GM23338 (cell line): ENCODE measurements at regions not wholly inside any gene's neighbourhood (a gene's known extent, or its start where the extent isn't known, plus 50 kb on each side); places are given as distances from the start of the nearest gene placed in this dataset.
A peak's percentile ranks its signal among the peaks of the same experiment; 100 is the strongest.

Experiments used
- ATAC-seq: fragments of 200-7000 bp; cut with Tn5 transposase; 3 replicates; pipeline ENCODE4 v1.9.1; 2020
- DNase-seq: peaks from one replicate; pipeline ENCODE4 v3.0.0-alpha.2; 2015; ENCODE audit warnings: low spot score
- H2AFZ ChIP-seq: fragments of 200-600 bp; sonication (generic); 2 replicates; pipeline ENCODE4 v1.8.0; 2016; ENCODE audit warnings: antibody characterized with exemption, mild to moderate bottlenecking, moderate library complexity
- H3F3A ChIP-seq: fragments of 200-600 bp; sonication (generic); replicated peaks from 2 replicates; pipeline ENCODE4 v1.8.0; 2017; ENCODE audit warnings: antibody characterized with exemption, mixed run types, low read depth
- H3K27ac ChIP-seq: fragments of 200-600 bp; sonication (generic); 2 replicates; pipeline ENCODE4 v1.6.1; 2016; ENCODE audit warnings: low read depth
- H3K27me3 ChIP-seq: fragments of 200-600 bp; sonication (generic); 2 replicates; pipeline ENCODE4 v1.8.0; 2016; ENCODE audit warnings: mild to moderate bottlenecking, mixed run types, moderate library complexity; ENCODE audit not compliant: insufficient read depth
- H3K36me3 ChIP-seq: fragments of 200-600 bp; sonication (generic); 2 replicates; pipeline ENCODE4 v1.8.0; 2016; ENCODE audit warnings: mild to moderate bottlenecking; ENCODE audit not compliant: insufficient read depth
- H3K4me1 ChIP-seq: fragments of 200-600 bp; sonication (generic); 2 replicates; pipeline ENCODE4 v1.8.0; 2016; ENCODE audit warnings: mild to moderate bottlenecking, moderate library complexity; ENCODE audit not compliant: insufficient read depth
- H3K4me2 ChIP-seq: fragments of 200-600 bp; sonication (generic); 2 replicates; pipeline ENCODE4 v1.7.1; 2017; ENCODE audit warnings: mixed run types
- H3K4me3 ChIP-seq: fragments of 200-600 bp; sonication (generic); 2 replicates; pipeline ENCODE4 v1.6.1; 2016; ENCODE audit warnings: mixed run types
- H3K79me2 ChIP-seq: fragments of 200-600 bp; sonication (generic); replicated peaks from 2 replicates; pipeline ENCODE4 v1.8.0; 2017; ENCODE audit warnings: mild to moderate bottlenecking; ENCODE audit not compliant: insufficient read depth
- H3K9me2 ChIP-seq: fragments of 200-600 bp; sonication (generic); 2 replicates; pipeline ENCODE4 v1.8.0; 2017; ENCODE audit not compliant: insufficient read depth
- H4K20me1 ChIP-seq: fragments of 200-600 bp; sonication (generic); replicated peaks from 2 replicates; pipeline ENCODE4 v1.8.0; 2017; ENCODE audit warnings: mild to moderate bottlenecking; ENCODE audit not compliant: insufficient read depth
- H3K27ac Mint-ChIP-seq: 2 replicates; pipeline ENCODE4 v1.8.0; 2020; ENCODE audit warnings: inconsistent platforms, mild to moderate bottlenecking, moderate library complexity, mixed read lengths
- H3K27me3 Mint-ChIP-seq: 3 replicates; pipeline ENCODE4 v1.8.0; 2022; ENCODE audit warnings: low read depth, mild to moderate bottlenecking, moderate library complexity, mixed read lengths, inconsistent platforms; ENCODE audit not compliant: insufficient read depth, poor library complexity
- H3K36me3 Mint-ChIP-seq: 3 replicates; pipeline ENCODE4 v1.8.0; 2021; ENCODE audit warnings: low read depth, mild to moderate bottlenecking, inconsistent platforms, moderate library complexity, mixed read lengths
- H3K4me1 Mint-ChIP-seq: 3 replicates; pipeline ENCODE4 v1.8.0; 2020; ENCODE audit warnings: mild to moderate bottlenecking, inconsistent platforms, mixed read lengths
- H3K4me3 Mint-ChIP-seq: 3 replicates; pipeline ENCODE4 v1.8.0; 2021; ENCODE audit warnings: moderate library complexity, mild to moderate bottlenecking, inconsistent platforms, mixed read lengths
- H3K9me3 Mint-ChIP-seq: 3 replicates; pipeline ENCODE4 v1.8.0; 2020; ENCODE audit warnings: moderate library complexity, mild to moderate bottlenecking, inconsistent platforms, mixed read lengths
- CREB1 ChIP-seq: fragments of 250-450 bp; sonication (Bioruptor Pico); IDR thresholded peaks from 2 replicates; pipeline ENCODE4 v1.5.0; 2020; ENCODE audit warnings: low read depth, mild to moderate bottlenecking, moderate library complexity
- ETS1 ChIP-seq: IDR thresholded peaks from 2 replicates; pipeline ENCODE4 v1.6.1; 2016; ENCODE audit warnings: antibody characterized with exemption
- EZH2 ChIP-seq: fragments of 200-600 bp; sonication (generic); IDR thresholded peaks from one replicate; pipeline ENCODE4 v1.8.0; 2017; ENCODE audit warnings: antibody characterized with exemption, mild to moderate bottlenecking, low read depth; ENCODE audit not compliant: unreplicated experiment
- EZH2phosphoT487 ChIP-seq: fragments of 200-600 bp; sonication (generic); IDR thresholded peaks from one replicate; pipeline ENCODE4 v1.8.1; 2018; ENCODE audit warnings: antibody characterized with exemption; ENCODE audit not compliant: unreplicated experiment
- NANOG ChIP-seq: IDR thresholded peaks from 2 replicates; pipeline ENCODE4 v1.6.1; 2016; ENCODE audit warnings: antibody characterized with exemption, borderline replicate concordance
- POLR2AphosphoS5 ChIP-seq: IDR thresholded peaks from 2 replicates; pipeline ENCODE4 v1.6.1; 2016; ENCODE audit warnings: antibody characterized with exemption, low read depth
- STAT1 ChIP-seq: IDR thresholded peaks from one replicate; pipeline ENCODE4 v1.6.1; 2016; ENCODE audit warnings: antibody characterized with exemption; ENCODE audit not compliant: unreplicated experiment
- ZNF114 ChIP-seq: fragments of 250-450 bp; sonication (Bioruptor Pico); IDR thresholded peaks from 2 replicates; pipeline ENCODE4 v1.5.0; 2020; ENCODE audit warnings: mild to moderate bottlenecking, moderate library complexity
- ZNF331 ChIP-seq: fragments of 250-450 bp; sonication (Bioruptor Pico); IDR thresholded peaks from 2 replicates; pipeline ENCODE4 v1.5.0; 2020; ENCODE audit warnings: low read depth, mild to moderate bottlenecking, moderate library complexity
- TF ChIP-seq, protein P1 (sequence below): fragments of 250-450 bp; sonication (Bioruptor Pico); IDR thresholded peaks from 2 replicates; pipeline ENCODE4 v1.5.0; 2020; ENCODE audit warnings: mild to moderate bottlenecking, moderate library complexity
- TF ChIP-seq, protein P2 (sequence below): IDR thresholded peaks from one replicate; pipeline ENCODE4 v1.6.1; 2018; ENCODE audit warnings: antibody characterized with exemption; ENCODE audit not compliant: unreplicated experiment
- TF ChIP-seq, protein P3 (sequence below), 2 experiments: fragments of 200-600 bp in 1 of 2; sonication (generic) in 1 of 2; conservative IDR thresholded peaks; 2 replicates each; pipeline versions ENCODE4 v1.5.1 to v1.6.1; 2016 to 2017; ENCODE audit warnings: antibody characterized with exemption in 2 of 2, low read depth in 2 of 2, mild to moderate bottlenecking in 2 of 2, moderate library complexity in 1 of 2

DNA sequence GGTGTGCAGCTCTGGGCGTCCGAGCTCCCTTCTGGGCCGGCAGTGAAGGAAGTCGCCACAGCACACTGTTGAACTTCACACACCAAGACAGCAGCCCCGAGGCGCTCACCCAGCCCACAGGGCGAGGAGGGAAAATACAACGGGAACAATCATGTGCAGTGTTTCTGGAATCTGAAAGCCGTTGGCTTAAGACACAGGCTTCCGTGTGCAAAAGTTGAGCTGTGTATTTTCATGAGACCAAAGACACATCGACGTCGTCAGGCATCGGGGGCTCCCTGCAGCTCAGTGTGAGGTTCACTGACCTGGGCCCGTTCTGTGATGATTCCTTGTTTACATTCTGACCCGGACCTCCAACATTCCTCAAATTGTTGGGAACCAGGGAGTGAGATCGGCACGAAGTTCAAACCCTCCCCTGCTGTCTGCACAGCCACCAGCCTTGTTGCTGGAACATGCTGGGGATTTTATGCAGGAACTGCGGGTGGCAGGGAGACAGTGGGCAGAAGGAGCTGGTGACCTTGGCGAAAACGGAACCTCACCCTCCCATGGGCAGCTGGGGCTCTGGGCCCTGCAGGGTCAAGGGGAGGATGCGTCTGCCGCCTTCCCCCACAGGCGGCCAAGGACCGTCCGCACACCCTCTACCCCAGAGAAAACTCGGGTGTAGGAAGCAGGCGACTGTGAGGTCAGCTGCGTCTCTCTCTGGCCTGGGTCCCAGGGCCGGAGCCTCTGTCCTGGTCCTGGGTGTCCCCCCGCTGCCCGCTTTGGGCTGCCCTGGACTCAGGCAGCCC lies 72.2 kb downstream of the METRNL start:
- ATAC-seq (peak; percentile 69), DNase-seq (peak; percentile 69)
- Histone ChIP-seq H3K4me2 (no peak overlapping the region), H3K4me3 (no peak overlapping the region), H3F3A (no peaks in the 10 kb centered on the region), H3K27ac (no peak overlapping the region), H3K36me3 (no peaks in the 10 kb centered on the region), H3K27me3 (no peaks in the 10 kb centered on the region), H3K9me2 (no peaks in the 10 kb centered on the region), H3K79me2 (no peaks in the 10 kb centered on the region), H3K4me1 (peaks cover 8% of the 10 kb centered on the region; the same call in 1 of the 2 replicates), H2AFZ (peak overlapping the region; percentile 69; the same call in 1 of the 2 replicates), H4K20me1 (no peaks in the 10 kb centered on the region)
- Mint-ChIP-seq H3K27ac (peak overlapping the region; percentile 9; the same call in 1 of the 2 replicates), H3K36me3 (no peaks in the 10 kb centered on the region; the same call in 2 of the 3 replicates), H3K4me3 (no peak overlapping the region; the same call in 2 of the 3 replicates), H3K9me3 (peaks cover 3% of the 10 kb centered on the region; the same call in 2 of the 3 replicates), H3K27me3 (peaks cover 7% of the 10 kb centered on the region), H3K4me1 (peaks cover 23% of the 10 kb centered on the region)
- TF ChIP-seq STAT1, result no peak
- TF ChIP-seq, protein P1, sequence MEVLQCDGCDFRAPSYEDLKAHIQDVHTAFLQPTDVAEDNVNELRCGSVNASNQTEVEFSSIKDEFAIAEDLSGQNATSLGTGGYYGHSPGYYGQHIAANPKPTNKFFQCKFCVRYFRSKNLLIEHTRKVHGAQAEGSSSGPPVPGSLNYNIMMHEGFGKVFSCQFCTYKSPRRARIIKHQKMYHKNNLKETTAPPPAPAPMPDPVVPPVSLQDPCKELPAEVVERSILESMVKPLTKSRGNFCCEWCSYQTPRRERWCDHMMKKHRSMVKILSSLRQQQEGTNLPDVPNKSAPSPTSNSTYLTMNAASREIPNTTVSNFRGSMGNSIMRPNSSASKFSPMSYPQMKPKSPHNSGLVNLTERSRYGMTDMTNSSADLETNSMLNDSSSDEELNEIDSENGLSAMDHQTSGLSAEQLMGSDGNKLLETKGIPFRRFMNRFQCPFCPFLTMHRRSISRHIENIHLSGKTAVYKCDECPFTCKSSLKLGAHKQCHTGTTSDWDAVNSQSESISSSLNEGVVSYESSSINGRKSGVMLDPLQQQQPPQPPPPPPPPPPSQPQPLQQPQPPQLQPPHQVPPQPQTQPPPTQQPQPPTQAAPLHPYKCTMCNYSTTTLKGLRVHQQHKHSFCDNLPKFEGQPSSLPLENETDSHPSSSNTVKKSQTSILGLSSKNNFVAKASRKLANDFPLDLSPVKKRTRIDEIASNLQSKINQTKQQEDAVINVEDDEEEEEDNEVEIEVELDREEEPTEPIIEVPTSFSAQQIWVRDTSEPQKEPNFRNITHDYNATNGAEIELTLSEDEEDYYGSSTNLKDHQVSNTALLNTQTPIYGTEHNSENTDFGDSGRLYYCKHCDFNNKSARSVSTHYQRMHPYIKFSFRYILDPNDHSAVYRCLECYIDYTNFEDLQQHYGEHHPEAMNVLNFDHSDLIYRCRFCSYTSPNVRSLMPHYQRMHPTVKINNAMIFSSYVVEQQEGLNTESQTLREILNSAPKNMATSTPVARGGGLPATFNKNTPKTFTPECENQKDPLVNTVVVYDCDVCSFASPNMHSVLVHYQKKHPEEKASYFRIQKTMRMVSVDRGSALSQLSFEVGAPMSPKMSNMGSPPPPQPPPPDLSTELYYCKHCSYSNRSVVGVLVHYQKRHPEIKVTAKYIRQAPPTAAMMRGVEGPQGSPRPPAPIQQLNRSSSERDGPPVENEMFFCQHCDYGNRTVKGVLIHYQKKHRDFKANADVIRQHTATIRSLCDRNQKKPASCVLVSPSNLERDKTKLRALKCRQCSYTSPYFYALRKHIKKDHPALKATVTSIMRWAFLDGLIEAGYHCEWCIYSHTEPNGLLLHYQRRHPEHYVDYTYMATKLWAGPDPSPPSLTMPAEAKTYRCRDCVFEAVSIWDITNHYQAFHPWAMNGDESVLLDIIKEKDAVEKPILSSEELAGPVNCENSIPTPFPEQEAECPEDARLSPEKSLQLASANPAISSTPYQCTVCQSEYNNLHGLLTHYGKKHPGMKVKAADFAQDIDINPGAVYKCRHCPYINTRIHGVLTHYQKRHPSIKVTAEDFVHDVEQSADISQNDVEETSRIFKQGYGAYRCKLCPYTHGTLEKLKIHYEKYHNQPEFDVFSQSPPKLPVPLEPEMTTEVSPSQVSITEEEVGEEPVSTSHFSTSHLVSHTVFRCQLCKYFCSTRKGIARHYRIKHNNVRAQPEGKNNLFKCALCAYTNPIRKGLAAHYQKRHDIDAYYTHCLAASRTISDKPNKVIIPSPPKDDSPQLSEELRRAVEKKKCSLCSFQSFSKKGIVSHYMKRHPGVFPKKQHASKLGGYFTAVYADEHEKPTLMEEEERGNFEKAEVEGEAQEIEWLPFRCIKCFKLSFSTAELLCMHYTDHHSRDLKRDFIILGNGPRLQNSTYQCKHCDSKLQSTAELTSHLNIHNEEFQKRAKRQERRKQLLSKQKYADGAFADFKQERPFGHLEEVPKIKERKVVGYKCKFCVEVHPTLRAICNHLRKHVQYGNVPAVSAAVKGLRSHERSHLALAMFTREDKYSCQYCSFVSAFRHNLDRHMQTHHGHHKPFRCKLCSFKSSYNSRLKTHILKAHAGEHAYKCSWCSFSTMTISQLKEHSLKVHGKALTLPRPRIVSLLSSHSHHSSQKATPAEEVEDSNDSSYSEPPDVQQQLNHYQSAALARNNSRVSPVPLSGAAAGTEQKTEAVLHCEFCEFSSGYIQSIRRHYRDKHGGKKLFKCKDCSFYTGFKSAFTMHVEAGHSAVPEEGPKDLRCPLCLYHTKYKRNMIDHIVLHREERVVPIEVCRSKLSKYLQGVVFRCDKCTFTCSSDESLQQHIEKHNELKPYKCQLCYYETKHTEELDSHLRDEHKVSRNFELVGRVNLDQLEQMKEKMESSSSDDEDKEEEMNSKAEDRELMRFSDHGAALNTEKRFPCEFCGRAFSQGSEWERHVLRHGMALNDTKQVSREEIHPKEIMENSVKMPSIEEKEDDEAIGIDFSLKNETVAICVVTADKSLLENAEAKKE (CRISPR knock-in tag), result no peak
- TF ChIP-seq EZH2, result no peak
- TF ChIP-seq ZNF114 (CRISPR knock-in tag), result no peak
- no peak for TF ChIP-seq EZH2phosphoT487
- no peak for TF ChIP-seq CREB1 (CRISPR knock-in tag)
- no peak for TF ChIP-seq NANOG
- TF ChIP-seq, protein P2, sequence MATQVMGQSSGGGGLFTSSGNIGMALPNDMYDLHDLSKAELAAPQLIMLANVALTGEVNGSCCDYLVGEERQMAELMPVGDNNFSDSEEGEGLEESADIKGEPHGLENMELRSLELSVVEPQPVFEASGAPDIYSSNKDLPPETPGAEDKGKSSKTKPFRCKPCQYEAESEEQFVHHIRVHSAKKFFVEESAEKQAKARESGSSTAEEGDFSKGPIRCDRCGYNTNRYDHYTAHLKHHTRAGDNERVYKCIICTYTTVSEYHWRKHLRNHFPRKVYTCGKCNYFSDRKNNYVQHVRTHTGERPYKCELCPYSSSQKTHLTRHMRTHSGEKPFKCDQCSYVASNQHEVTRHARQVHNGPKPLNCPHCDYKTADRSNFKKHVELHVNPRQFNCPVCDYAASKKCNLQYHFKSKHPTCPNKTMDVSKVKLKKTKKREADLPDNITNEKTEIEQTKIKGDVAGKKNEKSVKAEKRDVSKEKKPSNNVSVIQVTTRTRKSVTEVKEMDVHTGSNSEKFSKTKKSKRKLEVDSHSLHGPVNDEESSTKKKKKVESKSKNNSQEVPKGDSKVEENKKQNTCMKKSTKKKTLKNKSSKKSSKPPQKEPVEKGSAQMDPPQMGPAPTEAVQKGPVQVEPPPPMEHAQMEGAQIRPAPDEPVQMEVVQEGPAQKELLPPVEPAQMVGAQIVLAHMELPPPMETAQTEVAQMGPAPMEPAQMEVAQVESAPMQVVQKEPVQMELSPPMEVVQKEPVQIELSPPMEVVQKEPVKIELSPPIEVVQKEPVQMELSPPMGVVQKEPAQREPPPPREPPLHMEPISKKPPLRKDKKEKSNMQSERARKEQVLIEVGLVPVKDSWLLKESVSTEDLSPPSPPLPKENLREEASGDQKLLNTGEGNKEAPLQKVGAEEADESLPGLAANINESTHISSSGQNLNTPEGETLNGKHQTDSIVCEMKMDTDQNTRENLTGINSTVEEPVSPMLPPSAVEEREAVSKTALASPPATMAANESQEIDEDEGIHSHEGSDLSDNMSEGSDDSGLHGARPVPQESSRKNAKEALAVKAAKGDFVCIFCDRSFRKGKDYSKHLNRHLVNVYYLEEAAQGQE, result no peak
- no peak for TF ChIP-seq ETS1
- no peak for TF ChIP-seq ZNF331
- TF ChIP-seq POLR2AphosphoS5, result no peak
- TF ChIP-seq, protein P3, sequence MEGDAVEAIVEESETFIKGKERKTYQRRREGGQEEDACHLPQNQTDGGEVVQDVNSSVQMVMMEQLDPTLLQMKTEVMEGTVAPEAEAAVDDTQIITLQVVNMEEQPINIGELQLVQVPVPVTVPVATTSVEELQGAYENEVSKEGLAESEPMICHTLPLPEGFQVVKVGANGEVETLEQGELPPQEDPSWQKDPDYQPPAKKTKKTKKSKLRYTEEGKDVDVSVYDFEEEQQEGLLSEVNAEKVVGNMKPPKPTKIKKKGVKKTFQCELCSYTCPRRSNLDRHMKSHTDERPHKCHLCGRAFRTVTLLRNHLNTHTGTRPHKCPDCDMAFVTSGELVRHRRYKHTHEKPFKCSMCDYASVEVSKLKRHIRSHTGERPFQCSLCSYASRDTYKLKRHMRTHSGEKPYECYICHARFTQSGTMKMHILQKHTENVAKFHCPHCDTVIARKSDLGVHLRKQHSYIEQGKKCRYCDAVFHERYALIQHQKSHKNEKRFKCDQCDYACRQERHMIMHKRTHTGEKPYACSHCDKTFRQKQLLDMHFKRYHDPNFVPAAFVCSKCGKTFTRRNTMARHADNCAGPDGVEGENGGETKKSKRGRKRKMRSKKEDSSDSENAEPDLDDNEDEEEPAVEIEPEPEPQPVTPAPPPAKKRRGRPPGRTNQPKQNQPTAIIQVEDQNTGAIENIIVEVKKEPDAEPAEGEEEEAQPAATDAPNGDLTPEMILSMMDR (conservative IDR thresholded peaks at IDR 0.05; ENCODE audit: low read depth in 2 of 2), result no peak
